ENCODE measurements at regions not wholly inside any gene's neighbourhood (a gene's known extent, or its start where the extent isn't known, plus 50 kb on each side); places are given as distances from the start of the nearest gene placed in this dataset.

DNA sequence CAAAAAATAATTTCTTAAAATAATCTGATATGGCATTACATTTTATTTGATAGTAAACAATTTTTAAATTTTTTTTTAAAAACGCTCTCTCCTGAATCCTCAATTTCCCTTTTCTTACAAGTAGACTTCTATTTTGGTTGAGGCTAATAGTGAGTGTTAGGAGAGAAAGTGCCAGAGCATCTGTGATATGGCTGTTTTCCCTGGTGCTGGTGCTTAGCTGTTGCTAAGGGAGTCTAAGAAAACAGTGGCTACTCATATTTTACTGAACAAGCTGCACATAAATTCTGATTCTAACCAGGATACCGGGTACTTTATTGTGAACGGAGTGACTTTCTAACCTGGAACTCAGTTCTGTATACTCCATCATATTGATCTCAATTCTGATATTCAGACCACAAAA is 311.1 kb upstream of the KIAA1217 start:
- H3K9ac ChIP-seq (ENCODE audit: low read depth, low read length), result no peak overlapping the region
- no peak overlapping the region for H3K4me3 ChIP-seq (ENCODE audit: low read depth in 1 of 2, low read length in 2 of 2)
- H3K36me3 ChIP-seq (ENCODE audit: insufficient read depth, low read length), result no peaks in the 10 kb centered on the region
- H2AFZ ChIP-seq (ENCODE audit: low read depth, low read length), result no peak overlapping the region
- no peak overlapping the region for H3K27ac ChIP-seq (ENCODE audit: low read length)
- H3K4me2 ChIP-seq (ENCODE audit: insufficient read depth, low read length), result no peak overlapping the region
- DNase-seq (no peak), ATAC-seq (ENCODE audit: insufficient read depth, low read depth) (no peak)
- H4K20me1 ChIP-seq (ENCODE audit: insufficient read depth, low read length), result no peaks in the 10 kb centered on the region
- no peaks in the 10 kb centered on the region for H3K4me1 ChIP-seq (ENCODE audit: insufficient read depth, low read length)
- no peaks in the 10 kb centered on the region for H3K27me3 ChIP-seq (ENCODE audit: insufficient read depth, low read length, poor library complexity)
- no peaks in the 10 kb centered on the region for H3K79me2 ChIP-seq (ENCODE audit: insufficient read depth, low read length)
- TF ChIP-seq EZH2 (IDR thresholded peaks at IDR 0.05; ENCODE audit: borderline replicate concordance, low read depth, low read length, severe bottlenecking), result no peak
- TF ChIP-seq, protein P1, sequence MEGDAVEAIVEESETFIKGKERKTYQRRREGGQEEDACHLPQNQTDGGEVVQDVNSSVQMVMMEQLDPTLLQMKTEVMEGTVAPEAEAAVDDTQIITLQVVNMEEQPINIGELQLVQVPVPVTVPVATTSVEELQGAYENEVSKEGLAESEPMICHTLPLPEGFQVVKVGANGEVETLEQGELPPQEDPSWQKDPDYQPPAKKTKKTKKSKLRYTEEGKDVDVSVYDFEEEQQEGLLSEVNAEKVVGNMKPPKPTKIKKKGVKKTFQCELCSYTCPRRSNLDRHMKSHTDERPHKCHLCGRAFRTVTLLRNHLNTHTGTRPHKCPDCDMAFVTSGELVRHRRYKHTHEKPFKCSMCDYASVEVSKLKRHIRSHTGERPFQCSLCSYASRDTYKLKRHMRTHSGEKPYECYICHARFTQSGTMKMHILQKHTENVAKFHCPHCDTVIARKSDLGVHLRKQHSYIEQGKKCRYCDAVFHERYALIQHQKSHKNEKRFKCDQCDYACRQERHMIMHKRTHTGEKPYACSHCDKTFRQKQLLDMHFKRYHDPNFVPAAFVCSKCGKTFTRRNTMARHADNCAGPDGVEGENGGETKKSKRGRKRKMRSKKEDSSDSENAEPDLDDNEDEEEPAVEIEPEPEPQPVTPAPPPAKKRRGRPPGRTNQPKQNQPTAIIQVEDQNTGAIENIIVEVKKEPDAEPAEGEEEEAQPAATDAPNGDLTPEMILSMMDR (IDR thresholded peaks at IDR 0.05; ENCODE audit: borderline replicate concordance, extremely low read depth, low read length, poor library complexity, severe bottlenecking), result no peak
- H3K9me3 ChIP-seq (ENCODE audit: insufficient read depth, low read length, severe bottlenecking), result no peaks in the 10 kb centered on the region

DNA sequence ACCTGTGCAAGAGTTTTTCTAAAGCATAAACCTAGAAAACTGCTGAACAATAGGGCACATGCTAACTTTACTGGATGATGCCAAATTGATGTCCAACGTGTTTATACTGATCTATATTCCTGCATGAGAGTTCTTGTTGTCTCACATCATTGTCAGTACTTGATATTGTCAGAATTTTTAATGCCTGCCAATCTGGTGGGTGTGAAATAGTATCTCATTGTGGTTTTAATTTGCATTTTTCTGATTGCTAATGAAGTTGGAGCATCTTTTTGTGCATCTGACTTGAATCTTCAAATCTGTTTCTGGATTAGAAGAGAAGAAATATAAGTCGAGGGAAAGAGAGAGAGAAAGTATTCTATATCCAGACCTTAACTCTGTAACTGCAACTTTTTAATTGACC is 309.8 kb upstream of the KIAA1217 start:
- H4K20me1 ChIP-seq (ENCODE audit: insufficient read depth, low read length), result no peaks in the 10 kb centered on the region
- no peak for TF ChIP-seq EZH2 (IDR thresholded peaks at IDR 0.05; ENCODE audit: borderline replicate concordance, low read depth, low read length, severe bottlenecking)
- TF ChIP-seq, protein P1 (IDR thresholded peaks at IDR 0.05; ENCODE audit: borderline replicate concordance, extremely low read depth, low read length, poor library complexity, severe bottlenecking), result no peak
- no peak overlapping the region for H2AFZ ChIP-seq (ENCODE audit: low read depth, low read length)
- H3K36me3 ChIP-seq (ENCODE audit: insufficient read depth, low read length), result no peaks in the 10 kb centered on the region
- H3K27me3 ChIP-seq (ENCODE audit: insufficient read depth, low read length, poor library complexity), result no peaks in the 10 kb centered on the region
- DNase-seq (no peak), ATAC-seq (ENCODE audit: insufficient read depth, low read depth) (no peak)
- no peak overlapping the region for H3K9ac ChIP-seq (ENCODE audit: low read depth, low read length)
- H3K4me3 ChIP-seq (ENCODE audit: low read depth in 1 of 2, low read length in 2 of 2), result no peak overlapping the region
- no peaks in the 10 kb centered on the region for H3K79me2 ChIP-seq (ENCODE audit: insufficient read depth, low read length)
- no peaks in the 10 kb centered on the region for H3K9me3 ChIP-seq (ENCODE audit: insufficient read depth, low read length, severe bottlenecking)
- no peak overlapping the region for H3K27ac ChIP-seq (ENCODE audit: low read length)
- H3K4me2 ChIP-seq (ENCODE audit: insufficient read depth, low read length), result no peak overlapping the region
- no peaks in the 10 kb centered on the region for H3K4me1 ChIP-seq (ENCODE audit: insufficient read depth, low read length)

DNA sequence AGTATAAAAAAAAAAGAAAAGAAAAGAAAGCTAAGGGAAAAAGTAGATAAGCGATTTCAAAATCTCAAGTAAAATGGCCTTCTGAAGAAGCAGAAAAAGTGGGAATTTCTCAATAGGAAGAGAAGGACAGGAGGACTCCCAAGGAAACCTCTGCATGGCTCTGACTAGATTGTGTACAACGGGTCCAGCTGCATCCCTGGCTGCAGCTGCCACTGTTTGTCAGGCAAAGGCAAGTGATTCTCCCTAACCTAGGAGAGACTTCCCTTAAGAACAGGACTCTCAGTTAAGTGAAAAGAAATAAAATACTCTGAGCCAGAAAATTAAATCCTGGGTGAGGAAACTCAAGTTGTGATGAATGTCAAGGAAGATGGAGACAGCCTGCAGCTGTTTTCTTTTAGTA is 298.6 kb upstream of the KIAA1217 start:
- no peak for DNase-seq

More for the DNA sequence above, 298.6 kb upstream of the KIAA1217 start:
- Histone ChIP-seq H4K20me1 (ENCODE audit: insufficient read depth, low read length) (no peaks in the 10 kb centered on the region), H3K4me1 (ENCODE audit: insufficient read depth, low read length) (no peaks in the 10 kb centered on the region), H3K9ac (ENCODE audit: low read depth, low read length) (no peak overlapping the region), H3K79me2 (ENCODE audit: insufficient read depth, low read length) (no peaks in the 10 kb centered on the region), H2AFZ (ENCODE audit: low read depth, low read length) (no peak overlapping the region), H3K4me3 (ENCODE audit: low read depth in 1 of 2, low read length in 2 of 2) (no peak overlapping the region), H3K4me2 (ENCODE audit: insufficient read depth, low read length) (no peak overlapping the region), H3K27me3 (ENCODE audit: insufficient read depth, low read length, poor library complexity) (no peaks in the 10 kb centered on the region), H3K27ac (ENCODE audit: low read length) (no peak overlapping the region), H3K9me3 (ENCODE audit: insufficient read depth, low read length, severe bottlenecking) (no peaks in the 10 kb centered on the region), H3K36me3 (ENCODE audit: insufficient read depth, low read length) (no peaks in the 10 kb centered on the region)
- no peak for ATAC-seq (ENCODE audit: insufficient read depth, low read depth)
- TF ChIP-seq EZH2 (IDR thresholded peaks at IDR 0.05; ENCODE audit: borderline replicate concordance, low read depth, low read length, severe bottlenecking), result no peak
- TF ChIP-seq, protein P1 (IDR thresholded peaks at IDR 0.05; ENCODE audit: borderline replicate concordance, extremely low read depth, low read length, poor library complexity, severe bottlenecking), result no peak

Measured in DND-41 (cell line).